ENCODE measurements at regions not wholly inside any gene's neighbourhood (a gene's known extent, or its start where the extent isn't known, plus 50 kb on each side); places are given as distances from the start of the nearest gene placed in this dataset.
A peak's percentile ranks its signal among the peaks of the same experiment; 100 is the strongest.

- Histone ChIP-seq H3K36me3 (ENCODE audit: low read depth) (no peaks in the 10 kb centered on the region), H3K79me2 (ENCODE audit: low read depth) (no peaks in the 10 kb centered on the region), H3K9me2 (ENCODE audit: insufficient read depth) (no peaks in the 10 kb centered on the region), H3K4me1 (replicated peaks; ENCODE audit: insufficient read depth) (peaks cover 8% of the 10 kb centered on the region; the same call in 1 of the 2 replicates), H4K20me1 (ENCODE audit: insufficient read depth) (no peaks in the 10 kb centered on the region), H3K9me3 (ENCODE audit: insufficient read depth, low read depth) (peaks cover 6% of the 10 kb centered on the region; the same call in 1 of the 2 replicates), H3K4me3 (no peak overlapping the region), H2AFZ (no peak overlapping the region), H3F3A (ENCODE audit: insufficient read depth, low read depth) (no peaks in the 10 kb centered on the region; the same call in 1 of the 2 replicates), H3K27ac (no peak overlapping the region), H3K4me2 (no peak overlapping the region), H3K27me3 (ENCODE audit: insufficient read depth, low read depth) (no peaks in the 10 kb centered on the region)
- DNase-seq: no peak
- POLR2A ChIA-PET (ENCODE audit: unreplicated experiment): no interaction called here
- TF ChIP-seq CTCF (conservative IDR thresholded peaks at IDR 0.05) (no peak), EZH2 (IDR thresholded peaks at IDR 0.05; ENCODE audit: low read depth) (no peak)
- BruUV-seq (replicated peaks): no TSS peak
- CTCF ChIA-PET: no interaction called here
- intact Hi-C loops (cut with micrococcal nuclease; ENCODE audit: unreplicated experiment): no loop called here
These were observed 81.7 kb upstream of the HK2 start for GRCh38 chr2:74751981-74752851.

DNA sequence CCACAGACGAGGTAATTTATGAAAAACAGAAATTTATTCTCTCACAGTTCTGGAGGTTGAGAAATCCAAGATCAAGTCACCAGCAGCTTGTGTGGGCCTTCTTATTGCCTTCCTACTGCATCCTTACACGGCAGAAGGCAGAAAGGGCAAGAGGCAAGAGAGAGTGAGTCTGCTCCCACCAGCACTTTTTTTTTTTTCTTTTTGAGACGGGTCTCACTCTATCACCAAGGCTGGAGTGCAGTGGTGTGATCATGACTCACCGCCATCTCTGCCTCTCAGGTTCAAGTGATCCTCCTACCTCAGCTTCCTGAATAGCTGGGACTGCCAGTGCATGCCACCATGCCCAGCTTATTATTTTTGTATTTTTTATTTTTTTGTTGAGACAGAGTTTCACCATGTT lies 78.5 kb upstream of the HK2 start:
- Histone ChIP-seq H3K4me3 (no peak overlapping the region), H3K4me1 (replicated peaks; ENCODE audit: insufficient read depth) (no peaks in the 10 kb centered on the region), H3F3A (ENCODE audit: insufficient read depth, low read depth) (no peaks in the 10 kb centered on the region; the same call in 1 of the 2 replicates), H3K27me3 (ENCODE audit: insufficient read depth, low read depth) (no peaks in the 10 kb centered on the region), H3K9me2 (ENCODE audit: insufficient read depth) (no peaks in the 10 kb centered on the region), H3K36me3 (ENCODE audit: low read depth) (no peaks in the 10 kb centered on the region), H3K4me2 (no peak overlapping the region), H3K27ac (no peak overlapping the region), H2AFZ (no peak overlapping the region), H3K79me2 (ENCODE audit: low read depth) (no peaks in the 10 kb centered on the region), H4K20me1 (ENCODE audit: insufficient read depth) (no peaks in the 10 kb centered on the region), H3K9me3 (ENCODE audit: insufficient read depth, low read depth) (peaks cover 16% of the 10 kb centered on the region; the same call in 1 of the 2 replicates)
- CTCF ChIA-PET: interaction anchor here (0.6 kb wide), 1 partner anchor 23 kb away, joined by 3 read pairs; no protein-coding TSS in a partner anchor
- BruUV-seq (replicated peaks): no TSS peak
- intact Hi-C loops (cut with micrococcal nuclease; ENCODE audit: unreplicated experiment): no loop called here
- DNase-seq: peak in 1 of 2 experiments; percentile 10
- POLR2A ChIA-PET (ENCODE audit: unreplicated experiment): interaction anchor here (0.6 kb wide), 1 partner anchor 15 kb away, joined by 5 read pairs; no protein-coding TSS in a partner anchor
- TF ChIP-seq CTCF (conservative IDR thresholded peaks at IDR 0.05) (no peak), EZH2 (IDR thresholded peaks at IDR 0.05; ENCODE audit: low read depth) (no peak)

GRCh38 chr2:74756356-74756890 lies 77.5 kb upstream of the HK2 start:
- H4K20me1 ChIP-seq (ENCODE audit: insufficient read depth): no peaks in the 10 kb centered on the region

More at GRCh38 chr2:74756356-74756890, 77.5 kb upstream of the HK2 start:
- DNase-seq: no peak
- no peaks in the 10 kb centered on the region; the same call in 1 of the 2 replicates for H3F3A ChIP-seq (ENCODE audit: insufficient read depth, low read depth)
- H2AFZ ChIP-seq: no peak overlapping the region
- no TSS peak for BruUV-seq (replicated peaks)
- no peaks in the 10 kb centered on the region for H3K36me3 ChIP-seq (ENCODE audit: low read depth)
- CTCF ChIA-PET: no interaction called here
- no peaks in the 10 kb centered on the region for H3K9me2 ChIP-seq (ENCODE audit: insufficient read depth)
- H3K4me3 ChIP-seq: no peak overlapping the region
- intact Hi-C loops (cut with micrococcal nuclease; ENCODE audit: unreplicated experiment): no loop called here
- no peak overlapping the region for H3K27ac ChIP-seq
- H3K4me2 ChIP-seq: no peak overlapping the region
- no peaks in the 10 kb centered on the region for H3K27me3 ChIP-seq (ENCODE audit: insufficient read depth, low read depth)
- no peaks in the 10 kb centered on the region for H3K79me2 ChIP-seq (ENCODE audit: low read depth)
- no peaks in the 10 kb centered on the region for H3K4me1 ChIP-seq (replicated peaks; ENCODE audit: insufficient read depth)
- POLR2A ChIA-PET (ENCODE audit: unreplicated experiment): no interaction called here
- peaks cover 16% of the 10 kb centered on the region; the same call in 1 of the 2 replicates for H3K9me3 ChIP-seq (ENCODE audit: insufficient read depth, low read depth)
- no peak for TF ChIP-seq CTCF (conservative IDR thresholded peaks at IDR 0.05)
- no peak for TF ChIP-seq EZH2 (IDR thresholded peaks at IDR 0.05; ENCODE audit: low read depth)

Measured in PC-9 (cell line).